CD14-positive monocyte (primary cell): ENCODE measurements at regions not wholly inside any gene's neighbourhood (a gene's known extent, or its start where the extent isn't known, plus 50 kb on each side); places are given as distances from the start of the nearest gene placed in this dataset.

ENCODE experiments used
- DNase-seq, 3 donors: peaks; one replicate each; pipeline ENCODE4 v3.0.0-alpha.2; 2011 to 2022
- H2AFZ ChIP-seq: 2 replicates; pipeline ENCODE4 v1.6.0; 2012; ENCODE audit warnings: mild to moderate bottlenecking, low read depth, low read length, inconsistent platforms; ENCODE audit not compliant: insufficient read depth, poor library complexity, severe bottlenecking
- H3K27ac ChIP-seq, 2 donors: 1 replicate in 1 of 2; 2 replicates in 1 of 2; pipeline ENCODE4 v1.5.1; 2012 to 2013; ENCODE audit warnings: low read length in 2 of 2, control low read depth in 1 of 2, inconsistent platforms in 1 of 2, low read depth in 1 of 2, mild to moderate bottlenecking in 1 of 2
- H3K27me3 ChIP-seq, 2 donors: one replicate each; pipeline versions ENCODE4 v1.6.0 to v1.6.1; 2011 to 2013; ENCODE audit warnings: low read length in 2 of 2; ENCODE audit not compliant: control insufficient read depth in 2 of 2, insufficient read depth in 2 of 2
- H3K36me3 ChIP-seq, 2 donors: replicated peaks in 1 of 2; 1 replicate in 1 of 2; 2 replicates in 1 of 2; pipeline versions ENCODE4 v1.5.1 to v1.6.1; 2012 to 2013; ENCODE audit warnings: low read length in 2 of 2, control low read depth in 1 of 2, inconsistent platforms in 1 of 2, mild to moderate bottlenecking in 1 of 2; ENCODE audit not compliant: insufficient read depth in 2 of 2, control insufficient read depth in 1 of 2
- H3K4me1 ChIP-seq, 2 donors: 1 replicate in 1 of 2; 2 replicates in 1 of 2; pipeline versions ENCODE4 v1.5.1 to v1.6.1; 2012 to 2013; ENCODE audit warnings: low read length in 2 of 2, control low read depth in 1 of 2, inconsistent platforms in 1 of 2, mild to moderate bottlenecking in 1 of 2, moderate library complexity in 1 of 2; ENCODE audit not compliant: insufficient read depth in 2 of 2, control insufficient read depth in 1 of 2
- H3K4me2 ChIP-seq: replicated peaks from 2 replicates; pipeline ENCODE3; 2012; ENCODE audit warnings: low read length, moderate library complexity, mild to moderate bottlenecking; ENCODE audit not compliant: poor library complexity, severe bottlenecking; ENCODE audit errors: extremely low read depth
- H3K4me3 ChIP-seq, 3 experiments: fragments of 200-600 bp in 1 of 3; sonication (generic) in 1 of 3; replicated peaks in 1 of 3; 1 replicate in 2 of 3; 2 replicates in 1 of 3; pipeline ENCODE4 v1.5.1; 2011 to 2013; ENCODE audit warnings: low read length in 3 of 3, mild to moderate bottlenecking in 3 of 3, control low read depth in 2 of 3, low read depth in 2 of 3, inconsistent platforms in 1 of 3, moderate library complexity in 1 of 3
- H3K79me2 ChIP-seq: 2 replicates; pipeline ENCODE4 v1.6.0; 2012; ENCODE audit warnings: mild to moderate bottlenecking, control low read depth, inconsistent platforms, low read length, moderate library complexity; ENCODE audit not compliant: insufficient read depth
- H3K9ac ChIP-seq: 2 replicates; pipeline ENCODE4 v1.6.0; 2017; ENCODE audit warnings: low read length, mild to moderate bottlenecking; ENCODE audit not compliant: insufficient read depth, poor library complexity, severe bottlenecking
- H3K9me3 ChIP-seq, 2 donors: replicated peaks in 1 of 2; 1 replicate in 1 of 2; 2 replicates in 1 of 2; pipeline versions ENCODE4 v1.5.1 to v1.6.1; 2012 to 2013; ENCODE audit warnings: low read length in 2 of 2, control low read depth in 1 of 2; ENCODE audit not compliant: control insufficient read depth in 1 of 2, insufficient read depth in 1 of 2
- H4K20me1 ChIP-seq: 2 replicates; pipeline ENCODE4 v1.6.0; 2012; ENCODE audit warnings: mild to moderate bottlenecking, low read length, control low read depth, moderate library complexity; ENCODE audit not compliant: insufficient read depth
- H3K27ac Mint-ChIP-seq, 7 donors: one replicate each; pipeline ENCODE4 v1.8.0; 2020; ENCODE audit warnings: mild to moderate bottlenecking in 7 of 7, mixed read lengths in 7 of 7, moderate library complexity in 6 of 7, inconsistent platforms in 2 of 7
- H3K27me3 Mint-ChIP-seq, 3 donors: one replicate each; pipeline ENCODE4 v1.8.0; 2021 to 2022; ENCODE audit warnings: low read depth in 3 of 3, mild to moderate bottlenecking in 3 of 3, mixed read lengths in 3 of 3, moderate library complexity in 3 of 3, inconsistent platforms in 1 of 3
- H3K36me3 Mint-ChIP-seq, 2 donors: one replicate each; pipeline ENCODE4 v1.8.0; 2020; ENCODE audit warnings: mixed read lengths in 2 of 2, inconsistent platforms in 1 of 2, mild to moderate bottlenecking in 1 of 2
- H3K4me1 Mint-ChIP-seq: one replicate; pipeline ENCODE4 v1.8.0; 2020; ENCODE audit warnings: mild to moderate bottlenecking, mixed read lengths
- H3K4me3 Mint-ChIP-seq, 2 donors: one replicate each; pipeline ENCODE4 v1.8.0; 2020; ENCODE audit warnings: mild to moderate bottlenecking in 2 of 2, mixed read lengths in 2 of 2, moderate library complexity in 1 of 2
- H3K9me3 Mint-ChIP-seq, 7 donors: one replicate each; pipeline ENCODE4 v1.8.0; 2020 to 2022; ENCODE audit warnings: mixed read lengths in 7 of 7, mild to moderate bottlenecking in 6 of 7, moderate library complexity in 6 of 7, inconsistent platforms in 2 of 7
- WGBS: methylation state at CpG from one replicate; pipeline ENCODE4 v1.1.5; 2013; ENCODE audit warnings: missing lambda C conversion rate; ENCODE audit not compliant: insufficient coverage; 5-methylcytosine and 5-hydroxymethylcytosine counted together
- intact Hi-C, 2 donors: fragments of 100-400 bp; cut with micrococcal nuclease; formaldehyde crosslinking; loops; one replicate each; pipeline versions ENCODE4 v1.15.0 to v1.15.1; 2023
- TF ChIP-seq, protein P1 (sequence below): fragments of 200-600 bp; IDR thresholded peaks from one replicate; pipeline ENCODE4 v1.8.0; 2022; ENCODE audit warnings: antibody characterized with exemption, mild to moderate bottlenecking

DNA sequence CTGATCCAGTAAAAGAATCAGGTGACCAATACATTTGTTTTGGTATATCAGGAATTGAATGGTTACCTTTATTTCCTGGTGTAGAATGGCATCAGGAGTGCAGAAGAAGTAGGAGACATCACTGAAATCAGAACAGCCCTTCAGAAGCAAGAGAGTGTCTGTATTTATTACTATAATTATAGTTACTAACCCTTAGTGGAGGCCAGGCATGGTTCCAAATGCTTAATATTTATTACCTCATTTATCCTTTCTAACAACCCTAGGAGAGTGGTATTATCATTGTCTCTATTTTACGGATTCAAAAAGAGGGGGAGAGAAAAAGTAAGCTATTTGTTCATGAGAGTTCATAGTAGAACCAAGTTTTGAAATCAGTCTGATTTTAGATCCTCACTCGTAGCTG, 1292.9 kb downstream of the PCDH9 start:
- H3K27ac ChIP-seq: no peak overlapping the region
- TF ChIP-seq, protein P1, sequence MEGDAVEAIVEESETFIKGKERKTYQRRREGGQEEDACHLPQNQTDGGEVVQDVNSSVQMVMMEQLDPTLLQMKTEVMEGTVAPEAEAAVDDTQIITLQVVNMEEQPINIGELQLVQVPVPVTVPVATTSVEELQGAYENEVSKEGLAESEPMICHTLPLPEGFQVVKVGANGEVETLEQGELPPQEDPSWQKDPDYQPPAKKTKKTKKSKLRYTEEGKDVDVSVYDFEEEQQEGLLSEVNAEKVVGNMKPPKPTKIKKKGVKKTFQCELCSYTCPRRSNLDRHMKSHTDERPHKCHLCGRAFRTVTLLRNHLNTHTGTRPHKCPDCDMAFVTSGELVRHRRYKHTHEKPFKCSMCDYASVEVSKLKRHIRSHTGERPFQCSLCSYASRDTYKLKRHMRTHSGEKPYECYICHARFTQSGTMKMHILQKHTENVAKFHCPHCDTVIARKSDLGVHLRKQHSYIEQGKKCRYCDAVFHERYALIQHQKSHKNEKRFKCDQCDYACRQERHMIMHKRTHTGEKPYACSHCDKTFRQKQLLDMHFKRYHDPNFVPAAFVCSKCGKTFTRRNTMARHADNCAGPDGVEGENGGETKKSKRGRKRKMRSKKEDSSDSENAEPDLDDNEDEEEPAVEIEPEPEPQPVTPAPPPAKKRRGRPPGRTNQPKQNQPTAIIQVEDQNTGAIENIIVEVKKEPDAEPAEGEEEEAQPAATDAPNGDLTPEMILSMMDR: no peak
- no peak overlapping the region for H3K4me3 ChIP-seq
- WGBS: no CpG with 5 or more reads among the region's 2 CpGs
- H3K79me2 ChIP-seq: no peaks in the 10 kb centered on the region
- H3K27ac Mint-ChIP-seq: no peak overlapping the region
- DNase-seq: no peak
- no peak overlapping the region for H2AFZ ChIP-seq
- H3K4me1 Mint-ChIP-seq: no peaks in the 10 kb centered on the region
- no peak overlapping the region for H3K9ac ChIP-seq
- no peak overlapping the region for H3K4me2 ChIP-seq
- no peaks in the 10 kb centered on the region for H3K27me3 ChIP-seq
- H3K36me3 Mint-ChIP-seq: no peaks in the 10 kb centered on the region
- peaks cover 0 to 3% (median 0%) of the 10 kb centered on the region in 7 donors for H3K9me3 Mint-ChIP-seq
- H3K4me1 ChIP-seq: no peaks in the 10 kb centered on the region
- no peaks in the 10 kb centered on the region for H3K9me3 ChIP-seq
- no peaks in the 10 kb centered on the region for H3K36me3 ChIP-seq
- H3K4me3 Mint-ChIP-seq: no peak overlapping the region
- no peaks in the 10 kb centered on the region for H4K20me1 ChIP-seq
- H3K27me3 Mint-ChIP-seq: peaks cover 0 to 2% (median 0%) of the 10 kb centered on the region in 3 donors
- intact Hi-C loops: no loop called here

DNA sequence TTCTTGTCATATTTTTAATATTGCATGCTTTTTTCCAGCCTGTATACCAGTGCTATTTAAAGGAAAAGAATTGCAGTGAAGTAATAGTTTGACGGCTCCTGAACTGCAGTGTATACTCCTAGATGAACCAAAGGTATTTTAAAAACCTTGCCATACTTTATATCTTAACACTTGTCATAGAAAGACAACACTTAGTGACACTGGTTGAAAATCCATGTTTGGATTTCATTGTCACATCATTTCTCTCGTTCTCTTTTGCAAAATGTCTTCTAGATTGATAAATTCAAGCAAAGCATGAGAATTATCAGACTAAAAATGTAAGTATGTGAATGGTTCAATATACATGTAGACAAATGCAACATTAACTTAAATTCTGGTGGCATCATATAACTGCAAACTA, 1293.9 kb downstream of the PCDH9 start:
- Histone ChIP-seq H2AFZ (no peak overlapping the region), H3K36me3 (no peaks in the 10 kb centered on the region), H3K27ac (no peak overlapping the region), H3K4me2 (no peak overlapping the region), H3K4me1 (no peaks in the 10 kb centered on the region), H3K79me2 (no peaks in the 10 kb centered on the region), H3K9me3 (no peaks in the 10 kb centered on the region), H3K4me3 (no peak overlapping the region), H3K27me3 (no peaks in the 10 kb centered on the region), H3K9ac (no peak overlapping the region), H4K20me1 (no peaks in the 10 kb centered on the region)
- intact Hi-C loops: no loop called here
- Mint-ChIP-seq H3K4me1 (no peaks in the 10 kb centered on the region), H3K36me3 (no peaks in the 10 kb centered on the region), H3K4me3 (no peak overlapping the region), H3K27me3 (peaks cover 0 to 2% (median 0%) of the 10 kb centered on the region in 3 donors), H3K27ac (no peak overlapping the region), H3K9me3 (peaks cover 0 to 3% (median 2%) of the 10 kb centered on the region in 7 donors)
- no peak for DNase-seq
- TF ChIP-seq, protein P1: no peak
- no CpG with 5 or more reads among the region's 2 CpGs for WGBS
